Uterus (tissue), 2 donors: ENCODE measurements at regions not wholly inside any gene's neighbourhood (a gene's known extent, or its start where the extent isn't known, plus 50 kb on each side); places are given as distances from the start of the nearest gene placed in this dataset.

Source experiments
- CTCF ChIP-seq, 4 experiments: fragments of 200-600 bp in 2 of 4; fragments of 450-650 bp in 2 of 4; sonication (generic) in 2 of 4; IDR thresholded peaks; one replicate each; pipeline ENCODE4 v1.5.1; 2016 to 2019; ENCODE audit warnings: antibody characterized with exemption in 4 of 4, mild to moderate bottlenecking in 2 of 4, moderate library complexity in 1 of 4
- POLR2A ChIP-seq, 2 donors: fragments of 450-650 bp; IDR thresholded peaks; one replicate each; pipeline ENCODE4 v1.6.1; 2016; ENCODE audit warnings: antibody characterized with exemption in 2 of 2, mild to moderate bottlenecking in 1 of 2, moderate library complexity in 1 of 2

GRCh38 chr3:82222401-82222800 lies 461.0 kb upstream of the GBE1 start:
- TF ChIP-seq CTCF (IDR thresholded peaks at IDR 0.05) (no peak), POLR2A (IDR thresholded peaks at IDR 0.05) (no peak)
